NCI-H510A (cell line): ENCODE measurements at regions not wholly inside any gene's neighbourhood (a gene's known extent, or its start where the extent isn't known, plus 50 kb on each side); places are given as distances from the start of the nearest gene placed in this dataset.

Experiments
- DNase-seq: peaks from one replicate; lab custom pipeline; 2025; lab: John Stamatoyannopoulos, UW

DNA sequence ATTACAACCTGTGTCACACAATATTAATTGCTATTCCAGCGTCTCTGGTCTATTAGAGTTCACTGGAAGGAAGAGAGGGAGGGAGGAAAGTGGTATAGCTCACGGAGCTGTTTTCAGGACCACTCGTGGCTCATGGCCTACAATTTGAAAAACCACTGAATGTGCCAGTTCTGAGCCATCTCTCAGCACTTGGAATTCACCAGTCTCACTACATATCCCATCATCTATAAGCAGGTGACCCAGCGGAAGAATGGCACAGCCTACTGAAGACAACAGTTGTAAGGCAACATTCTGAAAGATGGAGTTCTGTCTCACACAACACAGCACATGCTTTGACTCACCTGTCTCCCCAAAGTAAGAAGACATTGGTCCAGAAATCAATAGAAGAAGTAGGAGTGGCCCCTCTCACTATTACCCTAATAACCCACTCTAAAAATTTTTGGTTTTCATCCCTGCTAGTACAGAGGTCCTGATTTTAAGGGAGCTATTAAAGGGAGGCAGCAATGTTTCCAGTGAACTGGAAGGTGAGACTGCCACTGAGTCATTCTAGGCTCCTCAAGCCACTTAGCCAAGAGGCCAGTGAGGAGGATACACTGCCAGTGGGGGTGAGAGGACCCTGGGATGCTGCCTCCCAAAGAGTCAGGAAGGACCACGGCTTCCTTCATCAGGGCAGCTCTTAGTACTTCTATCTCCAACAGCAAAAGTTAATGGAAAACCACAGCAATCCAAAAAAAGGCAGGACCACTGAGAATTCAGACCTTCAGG is 50.0 kb upstream of the DOCK9 start:
- no peak for DNase-seq

- DNase-seq = no peak
Observed at GRCh38 chr13:99028890-99029289, 51.0 kb upstream of the DOCK9 start.

GRCh38 chr13:99029576-99029975 is 51.7 kb upstream of the DOCK9 start:
- no peak for DNase-seq

DNA sequence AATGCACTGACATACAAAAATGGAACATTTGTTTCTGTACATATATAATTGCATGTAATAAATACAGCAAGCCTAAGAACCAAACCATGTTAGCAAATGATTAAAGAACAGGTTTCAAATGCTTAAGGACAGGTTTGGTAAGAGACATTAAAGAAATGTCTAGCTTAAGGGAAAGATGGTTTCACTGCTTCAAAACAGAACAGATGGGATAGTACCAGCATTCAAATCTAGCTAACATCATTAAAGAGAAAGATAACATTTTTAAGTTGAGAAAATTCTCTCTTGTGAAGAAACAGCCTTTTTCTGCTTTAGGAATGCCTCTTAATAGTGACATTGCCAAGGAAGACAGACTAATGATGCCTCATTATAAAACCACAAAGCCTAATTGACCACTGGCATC is 52.5 kb upstream of the DOCK9 start:
- DNase-seq = no peak

GRCh38 chr13:99031832-99032231 is 54.0 kb upstream of the DOCK9 start:
- DNase-seq = no peak

DNA sequence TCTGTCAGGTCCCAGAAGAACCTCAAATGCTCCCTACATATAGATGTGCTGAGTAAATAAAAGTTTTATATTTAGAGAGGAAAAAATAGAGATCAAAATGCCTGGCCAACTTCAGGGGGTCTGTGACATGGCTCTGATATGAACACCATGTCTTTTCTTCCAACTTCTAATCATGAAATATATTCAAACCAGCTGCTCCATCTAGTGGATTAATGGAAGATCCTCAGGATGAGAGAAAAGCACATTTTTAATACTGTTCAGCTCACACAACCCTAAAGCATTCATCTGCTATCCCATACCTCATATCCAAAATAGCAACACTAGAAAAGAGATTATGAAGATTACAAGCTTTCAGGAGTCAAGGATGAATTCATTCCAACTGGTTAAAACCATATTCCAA is 56.0 kb upstream of the DOCK9 start:
- DNase-seq = no peak

DNA sequence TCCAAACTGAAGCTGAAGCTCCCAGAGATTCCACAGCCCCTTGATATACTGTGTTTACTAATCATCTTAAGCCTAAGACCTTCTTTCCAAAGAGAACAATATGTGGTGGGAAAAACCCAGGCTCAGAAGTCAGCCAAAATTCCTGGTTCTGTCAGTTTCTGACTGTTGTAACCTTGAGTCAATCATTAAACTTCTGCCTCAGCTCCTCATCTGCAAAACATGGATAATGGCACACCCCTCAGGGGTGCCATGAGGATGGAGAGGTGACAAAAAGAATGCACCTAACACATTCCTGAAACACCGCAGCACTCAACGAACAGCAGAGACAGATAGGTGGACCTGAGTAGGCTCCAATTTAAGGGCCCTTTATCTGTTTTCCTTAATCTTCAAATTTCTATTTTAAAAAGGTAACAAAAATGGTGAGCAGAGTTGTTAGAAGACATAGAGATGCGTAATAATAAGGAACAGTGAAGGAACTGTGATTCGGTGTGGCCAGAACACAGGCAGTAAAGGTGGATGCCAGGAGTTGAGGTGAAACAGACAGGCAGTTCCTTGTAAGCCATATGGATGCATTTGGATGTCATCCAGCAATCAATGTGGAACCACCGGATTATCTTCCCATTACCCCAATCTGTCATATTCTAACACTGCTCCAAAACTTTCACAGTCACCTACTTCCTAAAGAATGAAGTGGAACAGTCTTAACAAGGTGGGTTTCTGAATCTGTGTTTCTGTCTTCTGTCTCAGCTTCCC is 56.6 kb upstream of the DOCK9 start:
- DNase-seq = no peak

- no peak for DNase-seq
Observed at GRCh38 chr13:99035715-99036114, 57.9 kb upstream of the DOCK9 start.

GRCh38 chr13:99037756-99038155 is 59.9 kb upstream of the DOCK9 start:
- DNase-seq = no peak

GRCh38 chr13:99039718-99040280 is 61.9 kb upstream of the DOCK9 start:
- DNase-seq = no peak

- peak; percentile 35 for DNase-seq
Observed at GRCh38 chr13:99040536-99041131, 62.8 kb upstream of the DOCK9 start.

DNA sequence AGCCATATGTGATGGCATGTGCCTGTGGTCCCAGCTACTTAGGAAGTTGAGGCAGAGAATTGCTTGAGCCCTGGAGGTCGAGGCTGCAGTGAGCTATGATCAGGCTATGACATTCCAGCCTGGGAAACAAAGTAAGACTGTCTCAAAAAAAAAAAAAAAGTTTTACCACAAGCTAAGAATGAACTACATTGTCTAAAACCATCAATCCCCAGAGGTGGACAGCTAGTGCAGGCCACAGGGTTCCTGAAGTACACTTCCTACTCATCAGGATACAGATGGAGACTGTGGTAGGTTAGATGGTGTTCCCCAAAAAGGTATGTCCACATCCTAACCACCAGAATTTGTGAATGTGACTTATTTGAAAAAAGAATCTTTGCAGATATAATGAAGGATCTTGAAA is 63.5 kb upstream of the DOCK9 start:
- DNase-seq = no peak

DNA sequence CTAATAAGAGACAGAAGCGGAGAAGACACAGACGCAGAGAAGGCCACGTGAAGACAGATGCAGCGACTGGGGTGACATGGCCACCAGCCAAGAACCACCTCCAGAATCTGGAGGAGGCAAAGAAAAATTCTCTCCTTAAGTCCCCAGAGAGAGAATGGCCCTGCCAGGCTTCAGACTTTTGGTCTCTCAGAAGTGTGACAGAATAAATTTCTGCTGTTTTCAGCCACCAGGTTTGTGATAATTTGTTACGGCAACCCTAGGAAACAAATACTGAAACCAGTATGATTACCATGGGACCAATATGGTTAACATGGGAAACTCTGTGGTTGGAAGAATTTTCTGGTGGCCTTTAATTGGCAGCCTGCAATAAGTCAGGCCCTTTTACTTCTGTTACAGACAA is 63.9 kb upstream of the DOCK9 start:
- no peak for DNase-seq

DNA sequence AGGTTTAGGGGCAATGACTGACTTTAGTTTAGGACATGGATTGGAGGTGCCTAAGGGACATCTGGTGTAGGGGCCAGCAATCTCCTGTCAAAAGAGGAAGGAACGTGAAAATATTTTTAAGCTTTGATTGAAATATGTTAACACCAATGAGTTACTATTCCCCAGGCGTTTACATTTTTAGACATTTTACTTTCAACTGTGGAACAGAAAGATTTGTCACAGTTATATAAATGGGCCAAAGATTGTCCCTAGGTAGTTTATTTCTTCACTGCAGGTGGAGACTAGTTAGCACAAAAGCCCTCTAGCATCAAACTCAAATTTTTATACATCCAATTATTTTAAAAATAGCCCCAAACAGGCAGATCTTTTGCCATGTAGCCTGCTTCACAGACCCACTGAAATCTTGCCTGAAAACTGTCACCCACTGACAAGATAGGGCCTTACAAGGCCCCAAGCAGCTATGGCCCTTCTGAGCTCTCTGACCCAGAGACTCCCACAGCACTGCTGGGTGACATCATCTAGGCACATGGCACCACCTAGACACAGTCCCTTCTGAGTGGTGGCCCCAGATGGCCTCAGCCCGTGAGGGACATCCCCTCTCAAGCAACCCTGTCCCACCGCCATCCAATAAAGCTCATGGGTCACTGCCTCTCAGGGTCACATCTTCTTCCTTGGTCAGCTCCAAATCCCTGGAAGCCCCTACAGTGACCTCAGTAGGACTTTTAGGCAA is 64.8 kb upstream of the DOCK9 start:
- DNase-seq = no peak

DNA sequence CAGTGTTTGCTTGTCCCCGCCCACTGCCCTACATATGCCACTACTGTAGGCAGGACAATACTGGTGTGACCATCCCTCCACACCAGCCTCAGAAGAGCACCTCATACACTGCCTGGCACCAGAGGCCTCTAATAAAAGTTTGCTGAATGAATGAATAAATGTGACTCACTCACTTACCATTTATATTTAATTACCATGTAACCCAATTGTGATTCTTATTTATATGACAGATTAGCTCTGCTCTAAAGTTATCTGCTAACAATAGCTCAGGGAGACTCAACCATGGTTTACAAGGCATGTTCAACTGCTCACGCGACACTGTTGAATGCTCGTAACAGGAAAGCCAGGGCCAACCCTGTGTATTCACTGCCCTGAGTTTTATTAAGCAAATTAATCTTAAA is 66.0 kb upstream of the DOCK9 start:
- no peak for DNase-seq

- no peak for DNase-seq
Observed at GRCh38 chr13:99044764-99045163, 66.9 kb upstream of the DOCK9 start.

DNA sequence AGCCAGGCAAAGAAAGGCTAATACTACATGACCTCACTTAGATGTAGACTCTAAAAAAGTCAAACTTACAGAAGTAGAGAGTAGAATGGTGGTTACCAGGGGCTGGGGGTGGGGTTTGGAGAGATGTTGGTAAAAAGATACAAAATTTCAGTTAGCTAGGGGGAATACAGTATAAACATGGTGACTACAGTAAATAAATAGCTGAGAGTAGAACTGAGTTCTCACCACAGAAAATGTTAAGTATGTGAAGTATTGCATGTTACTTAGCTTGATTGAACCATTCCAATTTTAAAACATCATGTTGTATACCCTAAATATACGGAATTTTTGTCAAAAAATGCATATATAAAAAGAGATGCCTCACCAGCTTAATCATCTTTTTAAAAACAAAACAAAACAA is 67.5 kb upstream of the DOCK9 start:
- DNase-seq = no peak

- DNase-seq = no peak
Observed at GRCh38 chr13:99046851-99047250, 69.0 kb upstream of the DOCK9 start.

GRCh38 chr13:99050983-99051488 is 73.2 kb upstream of the DOCK9 start:
- no peak for DNase-seq

DNA sequence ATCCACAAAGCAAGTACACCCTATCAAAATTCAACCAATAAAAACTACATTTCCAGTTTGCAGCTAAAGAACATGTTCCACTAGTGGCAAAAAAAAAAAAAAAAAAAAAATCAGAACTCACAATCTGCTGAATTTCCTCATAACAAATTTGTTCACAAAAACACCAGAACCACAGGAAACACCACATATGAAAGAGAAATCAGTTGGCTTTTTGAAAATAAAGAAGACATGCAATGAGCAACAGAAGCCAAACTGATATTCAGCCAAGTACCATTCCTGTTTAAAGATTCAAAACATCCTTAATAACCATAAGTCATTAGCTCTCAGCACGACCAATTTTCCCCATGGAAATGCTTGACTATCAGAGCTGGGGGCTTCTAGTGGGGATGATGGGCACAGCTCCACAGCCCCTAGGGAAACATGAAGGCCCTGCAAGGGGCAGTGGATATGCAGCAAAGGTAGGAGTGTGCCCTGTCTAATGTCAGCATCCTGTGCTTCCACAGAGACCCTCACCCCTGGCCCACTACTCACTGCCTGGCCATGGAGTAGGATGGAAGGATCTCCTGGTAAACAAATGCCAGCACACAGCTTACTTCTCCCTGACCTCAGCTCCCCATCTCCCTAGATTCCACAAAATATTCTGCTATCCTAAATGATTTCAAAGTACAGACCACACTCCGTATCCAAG is 74.0 kb upstream of the DOCK9 start:
- no peak for DNase-seq

- no peak for DNase-seq
Observed at GRCh38 chr13:99053636-99054233, 75.9 kb upstream of the DOCK9 start.
